ENCODE measurements at regions not wholly inside any gene's neighbourhood (a gene's known extent, or its start where the extent isn't known, plus 50 kb on each side); places are given as distances from the start of the nearest gene placed in this dataset.

DNA sequence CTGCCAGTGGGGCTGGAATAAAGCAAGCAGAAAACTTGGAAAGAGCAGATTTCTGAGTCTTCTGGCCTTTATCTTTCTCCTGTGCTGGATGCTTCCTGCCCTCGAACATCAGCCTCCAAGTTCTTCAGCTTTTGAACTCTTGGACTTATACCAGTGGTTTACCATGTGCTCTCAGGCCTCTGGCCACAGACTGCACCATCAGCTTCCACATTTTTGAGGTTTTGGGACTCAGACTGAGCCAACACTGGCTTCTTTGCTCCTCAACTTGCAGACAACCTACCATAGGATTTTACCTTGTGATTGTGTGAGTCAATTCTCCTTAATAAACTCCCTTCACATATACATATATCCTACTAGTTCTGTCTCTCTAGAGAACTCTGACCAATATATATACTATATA is 706.6 kb downstream of the NR2F2 start (continued):
- TF ChIP-seq HCFC1 (IDR thresholded peaks at IDR 0.05; ENCODE audit: low read depth, low read length): no peak

DNA sequence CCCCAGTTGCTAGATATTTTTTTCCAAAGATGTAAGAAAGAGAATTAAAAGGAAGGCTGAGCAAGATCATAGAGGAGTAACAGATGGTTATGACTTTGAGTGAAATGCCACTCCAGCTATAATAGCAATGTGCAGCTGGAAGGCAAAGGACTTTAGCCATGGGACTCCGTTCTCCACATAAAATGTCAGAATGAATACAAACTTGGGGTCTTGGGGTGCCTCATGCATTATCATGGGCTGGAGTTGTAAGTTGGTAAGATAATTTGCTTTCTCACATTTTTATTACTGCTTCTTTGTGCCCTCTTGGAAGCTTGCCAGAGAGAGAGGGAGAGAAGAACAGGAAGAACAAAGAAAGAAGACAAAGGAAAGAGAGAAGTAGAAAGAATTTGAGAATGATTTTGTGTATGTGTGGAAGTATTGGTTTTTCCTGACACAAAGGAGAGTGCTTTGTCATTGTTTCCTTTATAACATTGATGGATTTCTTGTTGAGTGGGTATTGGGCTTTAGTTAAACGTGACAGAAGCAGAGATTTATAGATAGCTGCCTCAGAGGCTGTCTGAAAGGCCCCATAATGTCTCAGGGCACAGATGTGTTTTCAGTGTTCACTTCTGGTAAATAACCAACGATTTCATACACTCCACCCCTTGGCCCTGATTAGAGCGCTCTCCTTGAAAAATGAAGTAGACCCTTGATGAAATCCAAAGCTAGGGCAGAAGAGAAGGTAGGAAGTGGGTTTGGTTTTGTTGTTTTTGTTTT is 715.3 kb downstream of the NR2F2 start:
- DNase-seq (ENCODE audit: extremely low read depth in 1 of 4, low spot score in 3 of 4): no peak
- no TSS peak for BruUV-seq (replicated peaks)
- Histone ChIP-seq H3K27ac (ENCODE audit: extremely low read depth, low read depth, low read length) (no peak overlapping the region), H3K9me1 (ENCODE audit: control insufficient read depth, insufficient read depth, low read length) (no peaks in the 10 kb centered on the region), H4K20me1 (replicated peaks; ENCODE audit: control insufficient read depth, insufficient read depth, low read length) (no peaks in the 10 kb centered on the region), H3K9me3 (replicated peaks; ENCODE audit: control insufficient read depth, insufficient read depth, low read depth, low read length) (0 out of 2 replicates have a peak, but pooled peaks cover 2% of the 10 kb centered on the region), H3K9ac (ENCODE audit: insufficient read depth in 1 of 2, low read depth in 2 of 2, low read length in 2 of 2) (no peak overlapping the region), H3K4me3 (no peak overlapping the region), H3K4me2 (ENCODE audit: insufficient read depth, low read length) (no peak overlapping the region), H3K79me2 (ENCODE audit: control insufficient read depth, insufficient read depth, low read length) (no peaks in the 10 kb centered on the region), H3K27me3 (ENCODE audit: control insufficient read depth in 2 of 2, insufficient read depth in 2 of 2, low read length in 2 of 2) (no peaks in the 10 kb centered on the region), H2AFZ (ENCODE audit: low read depth, low read length) (no peak overlapping the region), H3K36me3 (ENCODE audit: control insufficient read depth, insufficient read depth, low read length) (no peaks in the 10 kb centered on the region), H3K4me1 (replicated peaks in 1 of 2; ENCODE audit: control insufficient read depth in 2 of 2, insufficient read depth in 2 of 2, low read length in 2 of 2) (no peaks in the 10 kb centered on the region)
- intact Hi-C loops (cut with micrococcal nuclease) (no loop called here), in situ Hi-C loops (cut with MboI) (no loop called here)
- 4% methylated on average over 4 of the region's 4 CpGs for whole genome bisulfite sequencing (ENCODE audit: insufficient coverage, low coverage, missing lambda C conversion rate)
- ChIA-PET POLR2A (interaction anchor here (0.6 kb wide), 1 partner anchor 274 kb away, joined by 5 read pairs; no protein-coding TSS in a partner anchor), CTCF (ENCODE audit: low intra/inter-chr PET ratio) (no interaction called here)
- FAIRE-seq: no peak
- TF ChIP-seq ZNF644 (tag; IDR thresholded peaks at IDR 0.05; ENCODE audit: low read depth) (no peak), FUS (optimal IDR thresholded peaks at IDR 0.05; ENCODE audit: low read depth, low read length) (no peak)
- ATAC-seq: no peak

DNA sequence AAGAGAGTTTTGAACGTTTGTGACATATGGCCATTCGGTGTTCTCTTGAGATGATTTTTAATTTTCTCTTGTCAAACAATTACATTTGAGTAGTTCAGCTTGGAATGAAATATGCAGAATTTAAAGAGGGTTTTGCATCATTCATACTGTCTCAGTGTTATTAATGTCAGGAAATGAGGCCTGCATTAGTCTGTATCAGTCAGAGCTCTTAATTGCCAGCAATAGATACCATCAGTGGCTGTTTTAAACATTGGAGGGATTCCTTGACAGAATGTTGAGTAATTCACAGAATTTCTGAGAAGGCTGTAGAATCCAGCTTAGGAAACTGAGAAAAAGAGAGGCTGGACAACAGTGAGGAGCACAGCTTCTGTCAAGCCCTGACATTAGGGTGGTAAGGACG is 722.0 kb downstream of the NR2F2 start:
- ChIA-PET POLR2A (interaction anchor here (0.7 kb wide), 1 partner anchor 29 kb away, joined by 3 read pairs; no protein-coding TSS in a partner anchor), CTCF (ENCODE audit: low intra/inter-chr PET ratio) (no interaction called here)
- Histone ChIP-seq H3K4me3 (no peak overlapping the region), H3K4me1 (replicated peaks in 1 of 2; ENCODE audit: control insufficient read depth in 2 of 2, insufficient read depth in 2 of 2, low read length in 2 of 2) (no peaks in the 10 kb centered on the region), H3K27me3 (ENCODE audit: control insufficient read depth in 2 of 2, insufficient read depth in 2 of 2, low read length in 2 of 2) (no peaks in the 10 kb centered on the region), H3K9me1 (ENCODE audit: control insufficient read depth, insufficient read depth, low read length) (no peaks in the 10 kb centered on the region), H3K27ac (ENCODE audit: extremely low read depth, low read depth, low read length) (no peak overlapping the region), H4K20me1 (replicated peaks; ENCODE audit: control insufficient read depth, insufficient read depth, low read length) (no peaks in the 10 kb centered on the region), H3K36me3 (ENCODE audit: control insufficient read depth, insufficient read depth, low read length) (no peaks in the 10 kb centered on the region), H3K4me2 (ENCODE audit: insufficient read depth, low read length) (no peak overlapping the region), H2AFZ (ENCODE audit: low read depth, low read length) (no peak overlapping the region), H3K79me2 (ENCODE audit: control insufficient read depth, insufficient read depth, low read length) (no peaks in the 10 kb centered on the region), H3K9me3 (replicated peaks; ENCODE audit: control insufficient read depth, insufficient read depth, low read depth, low read length) (no peaks in the 10 kb centered on the region), H3K9ac (ENCODE audit: insufficient read depth in 1 of 2, low read depth in 2 of 2, low read length in 2 of 2) (no peak overlapping the region)
- DNase-seq (ENCODE audit: extremely low read depth in 1 of 4, low spot score in 3 of 4) (no peak), FAIRE-seq (no peak), ATAC-seq (no peak)
- WGBS (ENCODE audit: insufficient coverage, low coverage, missing lambda C conversion rate): 0% methylated on average over 3 of the region's 3 CpGs
- intact Hi-C loops (cut with micrococcal nuclease): no loop called here
- BruUV-seq (replicated peaks): no TSS peak
- in situ Hi-C loops (cut with MboI): no loop called here
- TF ChIP-seq ZNF311 (CRISPR knock-in tag; IDR thresholded peaks at IDR 0.05) (no peak), NELFE (IDR thresholded peaks at IDR 0.05; ENCODE audit: insufficient read depth, insufficient read length) (no peak), L3MBTL2 (IDR thresholded peaks at IDR 0.05) (no peak), MTF1 (CRISPR knock-in tag; IDR thresholded peaks at IDR 0.05; ENCODE audit: borderline replicate concordance) (no peak), ZNF263 (CRISPR knock-in tag; IDR thresholded peaks at IDR 0.05; ENCODE audit: borderline replicate concordance) (no peak), ZNF707 (CRISPR knock-in tag; conservative IDR thresholded peaks at IDR 0.05) (no peak), TAF7 (tag; IDR thresholded peaks at IDR 0.05) (no peak), PHF21A (IDR thresholded peaks at IDR 0.05; ENCODE audit: borderline replicate concordance, low read depth) (no peak), FUS (optimal IDR thresholded peaks at IDR 0.05; ENCODE audit: low read depth, low read length) (no peak), SP2 (IDR thresholded peaks at IDR 0.05; ENCODE audit: extremely low read depth, low read depth, low read length, poor library complexity, severe bottlenecking) (no peak), KLF13 (tag; IDR thresholded peaks at IDR 0.05; ENCODE audit: borderline replicate concordance, low read depth) (no peak), EHMT2 (IDR thresholded peaks at IDR 0.05) (no peak), NONO (IDR thresholded peaks at IDR 0.05; ENCODE audit: low read depth in 2 of 2, low read length in 1 of 2) (no peak), ZNF354B (CRISPR knock-in tag; IDR thresholded peaks at IDR 0.05) (no peak)

Data from K562 (cell line).